ENCODE measurements at regions not wholly inside any gene's neighbourhood (a gene's known extent, or its start where the extent isn't known, plus 50 kb on each side); places are given as distances from the start of the nearest gene placed in this dataset.

GRCh38 chr18:22268641-22269128, 99.3 kb downstream of the GATA6 start:
- H3K56ac ChIP-seq (ENCODE audit: extremely low read depth, insufficient read depth, low read length) = no peak overlapping the region
- H3K4me1 ChIP-seq (ENCODE audit: control insufficient read depth, insufficient read depth, low read length) = no peaks in the 10 kb centered on the region
- TF ChIP-seq FOS (IDR thresholded peaks at IDR 0.05; ENCODE audit: low read depth, low read length) = no peak
- no peak for TF ChIP-seq ELK1 (IDR thresholded peaks at IDR 0.05; ENCODE audit: borderline replicate concordance, low read depth, low read length)
- TF ChIP-seq MXI1 (IDR thresholded peaks at IDR 0.05; ENCODE audit: borderline replicate concordance, low read depth, low read length) = no peak
- no peak for TF ChIP-seq MAZ (IDR thresholded peaks at IDR 0.05; ENCODE audit: borderline replicate concordance, low read depth, low read length)
- TF ChIP-seq POLR2A (IDR thresholded peaks at IDR 0.05; ENCODE audit: low read depth, low read length) = no peak
- no peak for TF ChIP-seq NFE2L2 (IDR thresholded peaks at IDR 0.05; ENCODE audit: low read depth, low read length)
- H2BK20ac ChIP-seq (ENCODE audit: low read depth, low read length) = no peak overlapping the region
- no peak overlapping the region for H2AK5ac ChIP-seq (ENCODE audit: low read depth, low read length)
- no peak overlapping the region for H3K4ac ChIP-seq (ENCODE audit: low read depth, low read length)
- no peak overlapping the region for H2BK15ac ChIP-seq (ENCODE audit: low read depth, low read length)
- intact Hi-C loops (cut with micrococcal nuclease) (no loop called here), dilution Hi-C loops (cut with HindIII; ENCODE audit: low sequenced_read_pairs, unreplicated experiment) (no loop called here), in situ Hi-C loops (cut with MboI; ENCODE audit: low sequenced_read_pairs) (no loop called here)
- H2BK5ac ChIP-seq (ENCODE audit: low read depth, low read length, poor library complexity, severe bottlenecking) = no peak overlapping the region
- no peak overlapping the region for H4K5ac ChIP-seq (ENCODE audit: low read depth, low read length)
- H3K9ac ChIP-seq (ENCODE audit: low read depth, low read length) = no peak overlapping the region
- no peak overlapping the region for H3K27ac ChIP-seq (ENCODE audit: insufficient read depth, low read length)
- no peak overlapping the region for H2AFZ ChIP-seq (replicated peaks; ENCODE audit: low read length, poor library complexity)
- H2BK120ac ChIP-seq (ENCODE audit: low read depth, low read length) = no peak overlapping the region
- H4K20me1 ChIP-seq (ENCODE audit: insufficient read depth, low read length) = no peaks in the 10 kb centered on the region
- BruUV-seq (replicated peaks) = no TSS peak
- WGBS, 2 experiments (ENCODE audit: extremely low coverage in 2 of 2, insufficient read length in 1 of 2) = no CpG with 5 or more reads among the region's 4 CpGs
- no peak for DNase-seq
- CTCF ChIA-PET = interaction anchor here (0.7 kb wide), 1 partner anchor 12 kb away, joined by 4 read pairs; no protein-coding TSS in a partner anchor
- POLR2A ChIA-PET (ENCODE audit: unreplicated experiment) = no interaction called here
- H4K8ac ChIP-seq (ENCODE audit: low read depth in 2 of 2, low read length in 2 of 2) = no peak overlapping the region
- no peak overlapping the region for H3K23ac ChIP-seq (ENCODE audit: low read depth, low read length)
- no peaks in the 10 kb centered on the region for H3K9me3 ChIP-seq (ENCODE audit: control insufficient read depth, insufficient read depth, low read length)
- H3K18ac ChIP-seq (ENCODE audit: low read depth, low read length) = no peak overlapping the region
- no peaks in the 10 kb centered on the region for H3K79me1 ChIP-seq (ENCODE audit: low read depth in 1 of 2, low read length in 2 of 2)
- no peak overlapping the region for H2AK9ac ChIP-seq (replicated peaks; ENCODE audit: low read depth, low read length, poor library complexity)
- H4K91ac ChIP-seq (ENCODE audit: insufficient read depth, low read depth, low read length) = no peak overlapping the region
- no peak for ATAC-seq (ENCODE audit: low read depth)
- H3K36me3 ChIP-seq (ENCODE audit: control insufficient read depth, insufficient read depth, low read length) = no peaks in the 10 kb centered on the region
- no peak overlapping the region for H3K4me2 ChIP-seq (ENCODE audit: low read depth, low read length)
- H3K14ac ChIP-seq (replicated peaks; ENCODE audit: low read depth, low read length) = no peak overlapping the region
- no peak overlapping the region for H3K4me3 ChIP-seq (ENCODE audit: insufficient read depth, low read depth, low read length)
- H3K27me3 ChIP-seq (ENCODE audit: control insufficient read depth, insufficient read depth, low read length) = peaks cover 29% of the 10 kb centered on the region
- no peaks in the 10 kb centered on the region for H3K9me1 ChIP-seq (ENCODE audit: insufficient read depth, low read length)

Data from IMR-90 (cell line).